ENCODE measurements at regions not wholly inside any gene's neighbourhood (a gene's known extent, or its start where the extent isn't known, plus 50 kb on each side); places are given as distances from the start of the nearest gene placed in this dataset.

GRCh38 chr7:17055596-17055995, 173.8 kb upstream of the AGR3 start:
- Histone ChIP-seq H3K27ac (ENCODE audit: low read depth) (no peak overlapping the region), H3K4me3 (ENCODE audit: low read depth, low read length) (no peak overlapping the region), H3K36me3 (ENCODE audit: insufficient read depth) (no peaks in the 10 kb centered on the region), H3K4me1 (ENCODE audit: insufficient read depth) (no peaks in the 10 kb centered on the region)
- no peak for DNase-seq (ENCODE audit: extremely low spot score)
- 96% methylated on average over 2 of the region's 2 CpGs for WGBS

- no peak for DNase-seq (ENCODE audit: extremely low spot score)
- WGBS, result 40% methylated on average over 7 of the region's 7 CpGs
- Histone ChIP-seq H3K27ac (ENCODE audit: low read depth) (no peak overlapping the region), H3K4me1 (ENCODE audit: insufficient read depth) (no peaks in the 10 kb centered on the region), H3K4me3 (ENCODE audit: low read depth, low read length) (no peak overlapping the region), H3K36me3 (ENCODE audit: insufficient read depth) (no peaks in the 10 kb centered on the region)
Measured at GRCh38 chr7:17056491-17057142, 174.8 kb upstream of the AGR3 start.

- Histone ChIP-seq H3K27ac (ENCODE audit: low read depth) (no peak overlapping the region), H3K4me1 (ENCODE audit: insufficient read depth) (no peaks in the 10 kb centered on the region), H3K4me3 (ENCODE audit: low read depth, low read length) (no peak overlapping the region), H3K36me3 (ENCODE audit: insufficient read depth) (no peaks in the 10 kb centered on the region)
- no peak for DNase-seq (ENCODE audit: extremely low spot score)
- 94% methylated on average over 1 of the region's 1 CpG for WGBS
Measured at GRCh38 chr7:17057143-17057509, 175.3 kb upstream of the AGR3 start.

GRCh38 chr7:17058568-17058967, 176.8 kb upstream of the AGR3 start:
- 48% methylated on average over 1 of the region's 1 CpG for WGBS
- no peaks in the 10 kb centered on the region for H3K4me1 ChIP-seq (ENCODE audit: insufficient read depth)
- no peak for DNase-seq (ENCODE audit: extremely low spot score)
- no peak overlapping the region for H3K27ac ChIP-seq (ENCODE audit: low read depth)
- no peak overlapping the region for H3K4me3 ChIP-seq (ENCODE audit: low read depth, low read length)
- H3K36me3 ChIP-seq (ENCODE audit: insufficient read depth), result no peaks in the 10 kb centered on the region

- DNase-seq (ENCODE audit: extremely low spot score), result no peak
- H3K36me3 ChIP-seq (ENCODE audit: insufficient read depth), result no peaks in the 10 kb centered on the region
- WGBS, result 93% methylated on average over 3 of the region's 3 CpGs
- H3K27ac ChIP-seq (ENCODE audit: low read depth), result no peak overlapping the region
- no peaks in the 10 kb centered on the region for H3K4me1 ChIP-seq (ENCODE audit: insufficient read depth)
- H3K4me3 ChIP-seq (ENCODE audit: low read depth, low read length), result no peak overlapping the region
Measured at GRCh38 chr7:17060051-17060450, 178.3 kb upstream of the AGR3 start.

GRCh38 chr7:17061443-17061842, 179.7 kb upstream of the AGR3 start:
- no peaks in the 10 kb centered on the region for H3K36me3 ChIP-seq (ENCODE audit: insufficient read depth)
- no peak overlapping the region for H3K4me3 ChIP-seq (ENCODE audit: low read depth, low read length)
- no peak overlapping the region for H3K27ac ChIP-seq (ENCODE audit: low read depth)
- no peaks in the 10 kb centered on the region for H3K4me1 ChIP-seq (ENCODE audit: insufficient read depth)
- DNase-seq (ENCODE audit: extremely low spot score), result no peak
- WGBS, result 87% methylated on average over 2 of the region's 2 CpGs

- no peak for DNase-seq (ENCODE audit: extremely low spot score)
- whole genome bisulfite sequencing, result 68% methylated on average over 5 of the region's 5 CpGs
- no peak overlapping the region for H3K4me3 ChIP-seq (ENCODE audit: low read depth, low read length)
- no peaks in the 10 kb centered on the region for H3K36me3 ChIP-seq (ENCODE audit: insufficient read depth)
- H3K27ac ChIP-seq (ENCODE audit: low read depth), result no peak overlapping the region
- no peaks in the 10 kb centered on the region for H3K4me1 ChIP-seq (ENCODE audit: insufficient read depth)
Measured at GRCh38 chr7:17062151-17063044, 180.6 kb upstream of the AGR3 start.

- no peaks in the 10 kb centered on the region for H3K36me3 ChIP-seq (ENCODE audit: insufficient read depth)
- no peaks in the 10 kb centered on the region for H3K4me1 ChIP-seq (ENCODE audit: insufficient read depth)
- no peak overlapping the region for H3K4me3 ChIP-seq (ENCODE audit: low read depth, low read length)
- H3K27ac ChIP-seq (ENCODE audit: low read depth), result no peak overlapping the region
- no peak for DNase-seq (ENCODE audit: extremely low spot score)
Measured at GRCh38 chr7:17063045-17063383, 181.2 kb upstream of the AGR3 start.

- no peak for DNase-seq (ENCODE audit: extremely low spot score)
- Histone ChIP-seq H3K36me3 (ENCODE audit: insufficient read depth) (no peaks in the 10 kb centered on the region), H3K27ac (ENCODE audit: low read depth) (no peak overlapping the region), H3K4me3 (ENCODE audit: low read depth, low read length) (no peak overlapping the region), H3K4me1 (ENCODE audit: insufficient read depth) (no peaks in the 10 kb centered on the region)
- WGBS, result 77% methylated on average over 1 of the region's 1 CpG
Measured at GRCh38 chr7:17067691-17068090, 185.9 kb upstream of the AGR3 start.

GRCh38 chr7:17069146-17069545, 187.4 kb upstream of the AGR3 start:
- Histone ChIP-seq H3K36me3 (ENCODE audit: insufficient read depth) (no peaks in the 10 kb centered on the region), H3K27ac (ENCODE audit: low read depth) (no peak overlapping the region), H3K4me3 (ENCODE audit: low read depth, low read length) (no peak overlapping the region), H3K4me1 (ENCODE audit: insufficient read depth) (no peaks in the 10 kb centered on the region)
- 80% methylated on average over 4 of the region's 4 CpGs for WGBS
- no peak for DNase-seq (ENCODE audit: extremely low spot score)

GRCh38 chr7:17070231-17070708, 188.5 kb upstream of the AGR3 start:
- Histone ChIP-seq H3K36me3 (ENCODE audit: insufficient read depth) (no peaks in the 10 kb centered on the region), H3K27ac (ENCODE audit: low read depth) (no peak overlapping the region), H3K4me3 (ENCODE audit: low read depth, low read length) (no peak overlapping the region), H3K4me1 (ENCODE audit: insufficient read depth) (no peaks in the 10 kb centered on the region)
- DNase-seq (ENCODE audit: extremely low spot score), result no peak
- WGBS, result 69% methylated on average over 1 of the region's 1 CpG

- 75% methylated on average over 1 of the region's 1 CpG for WGBS
Measured at GRCh38 chr7:17071866-17072265, 190.1 kb upstream of the AGR3 start.

GRCh38 chr7:17075601-17076255, 193.9 kb upstream of the AGR3 start:
- Histone ChIP-seq H3K4me1 (ENCODE audit: insufficient read depth) (no peaks in the 10 kb centered on the region), H3K36me3 (ENCODE audit: insufficient read depth) (no peaks in the 10 kb centered on the region), H3K4me3 (ENCODE audit: low read depth, low read length) (no peak overlapping the region), H3K27ac (ENCODE audit: low read depth) (no peak overlapping the region)
- 78% methylated on average over 6 of the region's 6 CpGs for WGBS
- no peak for DNase-seq (ENCODE audit: extremely low spot score)

More at GRCh38 chr7:17071866-17072265, 190.1 kb upstream of the AGR3 start:
- no peak overlapping the region for H3K4me3 ChIP-seq (ENCODE audit: low read depth, low read length)
- no peak for DNase-seq (ENCODE audit: extremely low spot score)
- H3K27ac ChIP-seq (ENCODE audit: low read depth), result no peak overlapping the region
- H3K36me3 ChIP-seq (ENCODE audit: insufficient read depth), result no peaks in the 10 kb centered on the region
- no peaks in the 10 kb centered on the region for H3K4me1 ChIP-seq (ENCODE audit: insufficient read depth)

GRCh38 chr7:17078298-17078697, 196.5 kb upstream of the AGR3 start:
- no peak for DNase-seq (ENCODE audit: extremely low spot score)
- 95% methylated on average over 6 of the region's 6 CpGs for WGBS
- Histone ChIP-seq H3K36me3 (ENCODE audit: insufficient read depth) (no peaks in the 10 kb centered on the region), H3K27ac (ENCODE audit: low read depth) (no peak overlapping the region), H3K4me1 (ENCODE audit: insufficient read depth) (no peaks in the 10 kb centered on the region), H3K4me3 (ENCODE audit: low read depth, low read length) (no peak overlapping the region)
